PFSK-1 (cell line): ENCODE measurements at regions not wholly inside any gene's neighbourhood (a gene's known extent, or its start where the extent isn't known, plus 50 kb on each side); places are given as distances from the start of the nearest gene placed in this dataset.

Experiments
- POLR2AphosphoS5 ChIP-seq: IDR thresholded peaks from 2 replicates; pipeline ENCODE4 v1.6.1; 2012; ENCODE audit warnings: low read depth, mild to moderate bottlenecking, control low read depth, low read length, moderate library complexity
- REST ChIP-seq, 2 experiments: IDR thresholded peaks; 2 replicates each; pipeline versions ENCODE4 v1.6.1 to v1.8.0; 2011 to 2012; ENCODE audit warnings: low read depth in 2 of 2, low read length in 2 of 2, control low read depth in 1 of 2, inconsistent platforms in 1 of 2, mild to moderate bottlenecking in 1 of 2, moderate library complexity in 1 of 2; ENCODE audit not compliant: insufficient read depth in 1 of 2
- SIN3A ChIP-seq: IDR thresholded peaks from 2 replicates; pipeline ENCODE4 v1.6.1; 2012; ENCODE audit warnings: mild to moderate bottlenecking, low read length, moderate library complexity, borderline replicate concordance; ENCODE audit not compliant: insufficient read depth
- TAF1 ChIP-seq: IDR thresholded peaks from 2 replicates; pipeline ENCODE4 v1.6.1; 2012; ENCODE audit warnings: low read length, control low read depth, borderline replicate concordance; ENCODE audit not compliant: insufficient read depth

DNA sequence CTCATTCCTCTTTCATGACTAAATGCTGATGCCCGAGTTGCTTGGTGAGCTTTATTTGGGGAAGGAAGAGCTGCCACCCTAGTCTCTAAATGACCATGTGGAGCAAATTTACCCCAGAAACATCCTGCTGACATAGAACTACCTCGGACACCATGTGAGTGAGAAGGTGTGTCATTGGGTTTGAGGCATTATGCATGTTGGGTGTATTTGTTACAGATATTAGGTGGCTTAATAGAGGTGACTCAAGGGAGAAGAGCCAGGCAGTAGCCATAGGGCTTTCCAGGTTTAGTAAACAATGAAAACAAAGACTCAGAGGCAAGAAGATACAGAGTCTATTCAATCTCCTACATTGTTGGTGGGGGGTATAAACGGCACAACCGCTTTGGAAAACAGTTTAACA is 581.5 kb downstream of the CCDC171 start:
- no peak for TF ChIP-seq POLR2AphosphoS5
- TF ChIP-seq SIN3A = no peak
- no peak for TF ChIP-seq TAF1
- TF ChIP-seq REST (IDR thresholded peaks at IDR 0.05; ENCODE audit: insufficient read depth in 1 of 2, low read depth in 2 of 2, low read length in 2 of 2) = no peak
